HepG2 (cell line): ENCODE measurements at regions not wholly inside any gene's neighbourhood (a gene's known extent, or its start where the extent isn't known, plus 50 kb on each side); places are given as distances from the start of the nearest gene placed in this dataset.

Experiments
- ATAC-seq: fragments of 200-7000 bp; cut with Tn5 transposase; 3 replicates; pipeline ENCODE4 v1.9.1; 2020; ENCODE audit warnings: mild to moderate bottlenecking, moderate library complexity
- BruUV-seq: library from RNA; stranded (reverse); fragments of 400-500 nt; replicated peaks from 2 replicates; lab custom pipeline; 2021; lab: Mats Ljungman, UMichigan
- CTCF ChIA-PET: fragments of 300-600 bp; formaldehyde crosslinking; extraction: SDS; loops from one replicate; lab custom pipeline; 2021; ENCODE audit warnings: low total read pairs, inconsistent platforms, low intra/inter-chr PET ratio; lab: Yijun Ruan, JAX
- POLR2A ChIA-PET: fragments of 350-600 bp; sonication (Branson Sonifier 250); formaldehyde crosslinking; loops from one replicate; lab custom pipeline; 2020; ENCODE audit warnings: antibody characterized with exemption, inconsistent platforms; lab: Yijun Ruan, JAX
- DNase-seq: peaks from one replicate; pipeline ENCODE4 v3.0.0-alpha.2; 2015; ENCODE audit warnings: low spot score
- FAIRE-seq: peaks from 3 replicates; lab custom pipeline; 2011; peaks lifted over from hg19 to GRCh38; lab: Jason Lieb, UNC
- H2AFZ ChIP-seq: one replicate; pipeline ENCODE4 v1.6.1; 2011; ENCODE audit warnings: low read length, inconsistent platforms
- H3K27ac ChIP-seq: fragments of 300-600 bp; 3 replicates; pipeline ENCODE4 v1.8.0; 2011; ENCODE audit warnings: mixed run types, mild to moderate bottlenecking, mixed read lengths, low read length, inconsistent platforms; ENCODE audit not compliant: insufficient read depth; ENCODE audit errors: extremely low read length
- H3K27me3 ChIP-seq, 2 experiments: fragments of 200-600 bp in 1 of 2; 2 replicates in 1 of 2; 3 replicates in 1 of 2; pipeline versions ENCODE4 v1.6.0 to v1.8.0; 2011; ENCODE audit warnings: low read length in 2 of 2, mild to moderate bottlenecking in 2 of 2, moderate library complexity in 2 of 2, inconsistent platforms in 1 of 2; ENCODE audit not compliant: insufficient read depth in 2 of 2, control insufficient read depth in 1 of 2
- H3K36me3 ChIP-seq, 2 experiments: fragments of 200-600 bp in 1 of 2; replicated peaks in 1 of 2; 2 replicates in 1 of 2; 3 replicates in 1 of 2; pipeline versions ENCODE4 v1.5.1 to v1.8.0; 2011; ENCODE audit warnings: low read length in 2 of 2, inconsistent platforms in 1 of 2; ENCODE audit not compliant: insufficient read depth in 2 of 2, control insufficient read depth in 1 of 2
- H3K4me1 ChIP-seq: 2 replicates; pipeline ENCODE4 v1.5.1; 2012; ENCODE audit warnings: low read length, inconsistent platforms; ENCODE audit not compliant: insufficient read depth
- H3K4me2 ChIP-seq: 2 replicates; pipeline ENCODE4 v1.6.0; 2011; ENCODE audit warnings: low read depth, low read length, inconsistent platforms
- H3K4me3 ChIP-seq, 3 experiments: fragments of 200-600 bp in 1 of 3; sonication (generic), shearing (Covaris generic) in 1 of 3; replicated peaks in 1 of 3; 2 replicates each; pipeline ENCODE4 v1.5.1; 2011 to 2016; ENCODE audit warnings: low read length in 3 of 3, inconsistent platforms in 2 of 3, low read depth in 2 of 3, mild to moderate bottlenecking in 2 of 3, control low read depth in 1 of 3, mixed read lengths in 1 of 3; ENCODE audit not compliant: insufficient read depth in 1 of 3
- H3K79me2 ChIP-seq: one replicate; pipeline ENCODE4 v1.6.1; 2011; ENCODE audit warnings: low read length, inconsistent platforms; ENCODE audit not compliant: insufficient read depth
- H3K9ac ChIP-seq: 2 replicates; pipeline ENCODE4 v1.6.0; 2011; ENCODE audit warnings: mild to moderate bottlenecking, low read depth, low read length, inconsistent platforms; ENCODE audit not compliant: insufficient read depth
- H3K9me3 ChIP-seq: 2 replicates; pipeline ENCODE4 v1.5.1; 2012; ENCODE audit warnings: mild to moderate bottlenecking, low read length
- H4K20me1 ChIP-seq: 2 replicates; pipeline ENCODE4 v1.6.0; 2011; ENCODE audit warnings: inconsistent platforms, mild to moderate bottlenecking, low read length, moderate library complexity; ENCODE audit not compliant: insufficient read depth
- FUBP1 ChIP-seq: sonication (generic); formaldehyde crosslinking; IDR thresholded peaks from 2 replicates; pipeline ENCODE4 v1.5.1; 2020; ENCODE audit warnings: missing genetic modification reagents, mild to moderate bottlenecking, borderline replicate concordance
- KDM2A ChIP-seq: sonication (generic); formaldehyde crosslinking; IDR thresholded peaks from 2 replicates; pipeline ENCODE4 v1.4.0; 2020; ENCODE audit warnings: low read depth, missing genetic modification reagents, borderline replicate concordance
- MAFK ChIP-seq, 2 experiments: IDR thresholded peaks in 1 of 2; conservative IDR thresholded peaks in 1 of 2; 2 replicates each; pipeline ENCODE4 v1.6.1; 2011; ENCODE audit warnings: improper control_type of control experiment in 2 of 2, low read length in 2 of 2
- MEIS2 ChIP-seq: sonication (generic); formaldehyde crosslinking; IDR thresholded peaks from 2 replicates; pipeline ENCODE4 v1.9.0; 2021; ENCODE audit warnings: mild to moderate bottlenecking, missing genetic modification reagents
- POLR2AphosphoS5 ChIP-seq: IDR thresholded peaks from 2 replicates; pipeline ENCODE4 v1.6.1; 2012; ENCODE audit warnings: low read depth, low read length
- ZBTB10 ChIP-seq: sonication (generic); formaldehyde crosslinking; IDR thresholded peaks from 2 replicates; pipeline ENCODE4 v1.4.0; 2020; ENCODE audit warnings: missing genetic modification reagents, borderline replicate concordance
- ZFP37 ChIP-seq: sonication (generic); formaldehyde crosslinking; IDR thresholded peaks from 2 replicates; pipeline ENCODE4 v1.4.0; 2020; ENCODE audit warnings: missing genetic modification reagents, borderline replicate concordance
- WGBS: methylation state at CpG from one replicate; pipeline ENCODE4 v1.1.6; 2017; ENCODE audit warnings: low lambda C conversion rate; 5-methylcytosine and 5-hydroxymethylcytosine counted together
- in situ Hi-C: cut with HindIII; loops from 2 replicates; pipeline ENCODE4 v1.10.0; 2017; ENCODE audit warnings: low pct_unique_long_range_greater_than_20kb; ENCODE audit not compliant: extremely low pct_ligation_motif_present
- intact Hi-C: fragments of 100-400 bp; cut with micrococcal nuclease; formaldehyde crosslinking; loops from one replicate; pipeline ENCODE4 v1.10.0; 2022; ENCODE audit not compliant: unreplicated experiment

- no peak for TF ChIP-seq ZBTB10 (CRISPR knock-in tag)
- TF ChIP-seq FUBP1, result no peak
- TF ChIP-seq KDM2A (CRISPR knock-in tag), result no peak
- TF ChIP-seq POLR2AphosphoS5, result no peak
- TF ChIP-seq ZFP37, result no peak
These were observed 790.3 kb downstream of the TMTC2 start (continued) for GRCh38 chr12:83476695-83477690.

GRCh38 chr12:83476006-83476405 is 789.3 kb downstream of the TMTC2 start:
- Histone ChIP-seq H3K4me1 (no peaks in the 10 kb centered on the region), H3K4me3 (no peak overlapping the region), H3K4me2 (no peak overlapping the region), H4K20me1 (no peaks in the 10 kb centered on the region), H3K36me3 (no peaks in the 10 kb centered on the region), H3K79me2 (no peaks in the 10 kb centered on the region), H2AFZ (no peak overlapping the region), H3K27ac (no peak overlapping the region), H3K9ac (no peak overlapping the region), H3K27me3 (no peaks in the 10 kb centered on the region), H3K9me3 (peaks cover 93% of the 10 kb centered on the region)
- ChIA-PET POLR2A (no interaction called here), CTCF (no interaction called here)
- no peak for DNase-seq
- no peak for ATAC-seq
- BruUV-seq, result no TSS peak
- FAIRE-seq, result no peak
- in situ Hi-C loops (no loop called here), intact Hi-C loops (no loop called here)
- 19% methylated on average over 1 of the region's 1 CpG for WGBS
- TF ChIP-seq MAFK (conservative IDR thresholded peaks at IDR 0.05 in 1 of 2, IDR thresholded peaks at IDR 0.05 in 1 of 2; ENCODE audit: low read length in 2 of 2) (peak in 1 of 2 experiments; percentile 48; a peak in 2 of 4 replicates), MEIS2 (no peak)
